HG02870 (cell line): ENCODE measurements at regions not wholly inside any gene's neighbourhood (a gene's known extent, or its start where the extent isn't known, plus 50 kb on each side); places are given as distances from the start of the nearest gene placed in this dataset.
"Not testable (repeated sequence)": the region's sequence is repeated elsewhere in the genome, so short reads cannot be mapped to it uniquely, and the experiment has no call there.

Source experiments
- ATAC-seq: cut with Tn5 transposase; IDR thresholded peaks from one replicate; pipeline ENCODE4 v1.9.1; 2021; ENCODE audit warnings: mild to moderate bottlenecking, moderate library complexity; ENCODE audit not compliant: unreplicated experiment

- no peak for ATAC-seq
These were observed 168.3 kb upstream of the TLE4 start for GRCh38 chr9:79403495-79403894.

DNA sequence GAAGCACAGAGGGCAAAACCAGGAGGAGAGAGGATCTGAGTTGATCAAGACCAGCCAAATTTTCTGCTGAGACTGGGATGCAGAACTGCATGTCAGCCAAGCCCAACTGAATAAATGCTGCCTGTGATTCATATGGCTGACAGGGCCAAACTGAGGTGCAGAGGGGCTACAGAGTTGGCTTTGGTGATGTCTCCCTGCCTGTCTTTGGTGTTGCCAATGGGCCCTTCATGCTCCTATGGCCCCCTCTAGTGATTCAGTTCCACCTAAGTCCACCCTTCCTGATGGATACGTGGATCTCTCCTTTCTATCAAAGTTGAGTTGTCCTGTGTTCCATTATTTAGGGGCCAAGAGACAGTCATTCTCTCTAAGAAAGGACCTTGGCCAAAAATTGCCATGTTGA lies 163.6 kb upstream of the TLE4 start:
- ATAC-seq: no peak

DNA sequence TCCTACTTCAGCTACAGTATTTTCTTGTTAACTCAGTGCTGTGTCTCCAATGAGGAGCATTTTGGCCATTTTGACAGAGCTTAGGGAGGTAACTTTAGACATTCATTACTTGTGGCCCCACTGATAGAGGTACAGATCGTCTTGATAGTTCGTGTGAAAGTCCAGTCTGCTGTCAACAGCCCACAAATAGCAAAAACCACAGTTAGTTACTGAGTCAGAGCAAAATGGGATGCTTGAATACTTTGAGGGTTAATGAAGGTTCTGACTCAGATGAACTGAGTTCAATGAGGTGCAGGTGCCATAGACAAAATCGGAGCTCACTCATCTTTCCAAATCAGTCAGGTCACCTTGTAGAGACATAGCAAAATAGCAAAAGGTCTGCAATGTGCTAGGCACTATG lies 163.1 kb upstream of the TLE4 start:
- ATAC-seq: peak; percentile 82

- ATAC-seq: no peak
These were observed 162.5 kb upstream of the TLE4 start for GRCh38 chr9:79409182-79409823.

GRCh38 chr9:79425840-79426239 lies 145.9 kb upstream of the TLE4 start:
- ATAC-seq: no peak

DNA sequence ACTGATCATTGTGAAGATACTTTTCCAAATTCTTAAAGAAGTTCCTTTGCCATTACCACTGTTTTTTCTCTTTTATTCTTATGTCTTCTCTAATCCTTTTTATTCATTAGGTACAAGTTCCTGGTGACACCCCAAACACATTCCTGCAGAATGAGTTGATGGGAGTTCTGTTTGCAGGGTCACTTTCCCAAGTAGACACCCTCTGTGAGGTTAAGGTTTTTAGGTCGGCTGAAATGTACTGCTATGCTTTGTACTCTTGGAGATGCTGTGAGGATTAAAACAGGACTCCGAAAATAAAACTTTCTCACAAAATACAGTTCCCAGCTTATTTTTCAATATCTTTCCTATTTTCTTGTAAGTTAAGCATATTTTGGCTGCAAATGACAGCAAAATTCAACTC lies 143.3 kb upstream of the TLE4 start:
- ATAC-seq: no peak

DNA sequence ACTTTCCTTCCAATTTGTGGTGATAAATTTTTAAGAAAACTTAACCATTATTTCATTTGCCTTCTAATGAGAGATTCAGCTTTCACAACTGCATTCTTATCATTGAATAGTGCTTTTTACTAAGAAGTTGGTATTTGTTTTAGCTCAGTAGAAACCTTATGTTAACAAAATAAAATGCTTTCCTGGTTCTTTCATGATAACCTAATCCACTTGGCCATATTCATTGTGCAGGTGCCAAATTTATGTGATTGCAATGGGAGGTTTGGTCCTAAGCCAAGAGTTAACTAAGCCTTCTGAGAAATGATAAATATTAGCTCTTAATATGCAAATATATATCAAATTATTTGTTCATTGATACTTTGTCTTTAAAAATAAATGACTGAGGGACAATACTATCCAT lies 141.1 kb upstream of the TLE4 start:
- ATAC-seq: no peak

DNA sequence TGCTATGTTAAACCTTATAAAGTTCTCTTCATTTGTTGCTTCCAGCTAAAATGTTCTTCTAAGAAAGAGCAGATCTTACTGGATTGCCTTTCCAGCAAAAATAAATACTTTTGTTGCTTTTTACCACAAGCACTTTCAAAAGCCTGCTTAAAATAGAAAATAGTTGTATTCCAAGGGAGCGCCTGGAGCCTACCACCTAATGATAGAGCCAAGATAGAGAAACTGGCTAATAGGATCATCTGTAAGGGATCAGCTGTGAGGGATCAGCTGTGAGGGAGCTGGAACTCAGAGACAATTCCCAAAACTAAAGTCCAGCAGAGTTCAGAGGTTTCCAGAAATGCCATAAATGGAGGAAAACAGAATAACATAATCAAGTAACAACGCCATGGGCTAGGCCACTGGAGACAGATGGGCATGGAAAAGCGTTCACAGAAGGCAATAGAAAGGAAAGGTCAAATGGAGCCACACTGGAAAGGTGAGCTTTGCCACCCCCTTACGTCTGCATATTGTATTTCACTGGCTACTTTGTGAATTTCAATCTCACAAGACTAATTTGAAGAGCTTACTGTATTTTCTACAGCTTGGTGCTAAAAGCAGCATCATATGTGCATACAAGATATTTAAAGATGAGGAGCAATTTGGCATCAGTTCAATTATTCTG lies 140.6 kb upstream of the TLE4 start:
- ATAC-seq: no peak

DNA sequence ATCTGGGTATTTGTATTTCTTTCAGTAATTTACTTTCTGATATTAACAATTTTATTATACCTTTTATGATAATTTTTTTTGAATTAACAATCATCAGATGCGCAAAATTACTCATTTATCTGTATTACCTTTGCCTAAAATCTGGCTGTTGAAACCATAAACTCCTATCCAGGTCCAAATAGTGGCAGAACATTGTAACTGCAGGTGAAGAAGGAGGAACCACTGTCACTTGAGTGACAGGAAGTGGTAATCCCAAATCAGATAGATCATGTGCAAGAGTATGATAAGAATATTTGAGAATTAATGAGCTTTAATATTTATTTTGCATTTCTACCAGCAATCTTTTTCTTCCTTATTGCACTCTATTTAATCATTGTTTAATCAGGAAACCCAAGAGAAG lies 139.3 kb upstream of the TLE4 start:
- no peak for ATAC-seq

- no peak for ATAC-seq
These were observed 138.1 kb upstream of the TLE4 start for GRCh38 chr9:79433703-79434102.

DNA sequence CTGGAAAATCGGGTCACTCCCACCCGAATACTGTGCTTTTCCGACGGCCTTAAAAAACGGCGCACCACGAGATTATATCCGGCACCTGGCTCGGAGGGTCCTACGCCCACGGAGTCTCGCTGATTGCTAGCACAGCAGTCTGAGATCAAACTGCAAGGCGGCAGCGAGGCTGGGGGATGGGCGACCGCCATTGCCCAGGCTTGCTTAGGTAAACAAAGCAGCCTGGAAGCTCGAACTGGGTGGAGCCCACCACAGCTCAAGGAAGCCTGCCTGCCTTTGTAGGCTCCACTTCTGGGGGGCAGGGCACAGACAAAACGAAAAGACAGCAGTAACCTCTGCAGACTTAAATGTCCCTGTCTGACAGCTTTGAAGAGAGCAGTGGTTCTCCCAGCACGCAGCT lies 132.5 kb upstream of the TLE4 start:
- ATAC-seq: not testable (repeated sequence)

GRCh38 chr9:79446523-79447307 lies 125.0 kb upstream of the TLE4 start:
- ATAC-seq: no peak

DNA sequence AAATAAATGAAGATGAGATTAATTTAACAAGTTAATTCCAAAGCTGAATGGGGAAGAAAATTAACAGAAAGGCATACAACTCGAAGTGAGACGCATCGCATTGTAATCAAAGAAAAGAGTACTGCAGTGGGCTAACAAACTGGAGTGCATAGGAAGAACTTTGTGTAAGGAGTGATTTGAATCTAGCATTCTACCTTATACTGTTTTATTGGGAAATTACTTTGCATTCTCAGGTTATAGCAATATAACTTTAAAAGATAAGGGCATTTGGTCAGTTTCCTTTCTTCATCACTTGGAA lies 124.5 kb upstream of the TLE4 start:
- ATAC-seq: no peak

- ATAC-seq: no peak
These were observed 124.0 kb upstream of the TLE4 start for GRCh38 chr9:79447762-79448161.

GRCh38 chr9:79452265-79452664 lies 119.5 kb upstream of the TLE4 start:
- ATAC-seq: no peak

- no peak for ATAC-seq
These were observed 110.1 kb upstream of the TLE4 start for GRCh38 chr9:79461712-79462111.

- no peak for ATAC-seq
These were observed 106.6 kb upstream of the TLE4 start for GRCh38 chr9:79465156-79465555.

- no peak for ATAC-seq
These were observed 102.6 kb upstream of the TLE4 start for GRCh38 chr9:79469164-79469563.

DNA sequence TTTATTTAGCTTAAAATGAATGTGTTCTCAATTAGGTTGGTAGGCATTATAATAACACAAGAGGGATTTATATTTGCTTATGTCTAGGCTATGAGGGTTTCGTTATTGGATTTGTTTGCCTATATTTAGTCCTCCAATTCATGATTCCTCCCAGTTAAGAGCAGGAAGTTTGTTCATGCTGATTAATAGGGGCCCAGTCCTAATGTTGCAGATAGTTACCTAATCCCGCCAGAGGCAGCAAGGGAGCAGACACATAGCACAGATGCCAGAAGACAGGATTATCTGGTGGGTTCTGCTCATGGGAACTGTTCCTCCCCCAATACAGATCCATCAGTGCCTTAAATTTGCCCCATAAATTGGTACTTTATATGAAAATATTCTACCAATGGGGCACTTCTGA lies 100.8 kb upstream of the TLE4 start:
- ATAC-seq: no peak

DNA sequence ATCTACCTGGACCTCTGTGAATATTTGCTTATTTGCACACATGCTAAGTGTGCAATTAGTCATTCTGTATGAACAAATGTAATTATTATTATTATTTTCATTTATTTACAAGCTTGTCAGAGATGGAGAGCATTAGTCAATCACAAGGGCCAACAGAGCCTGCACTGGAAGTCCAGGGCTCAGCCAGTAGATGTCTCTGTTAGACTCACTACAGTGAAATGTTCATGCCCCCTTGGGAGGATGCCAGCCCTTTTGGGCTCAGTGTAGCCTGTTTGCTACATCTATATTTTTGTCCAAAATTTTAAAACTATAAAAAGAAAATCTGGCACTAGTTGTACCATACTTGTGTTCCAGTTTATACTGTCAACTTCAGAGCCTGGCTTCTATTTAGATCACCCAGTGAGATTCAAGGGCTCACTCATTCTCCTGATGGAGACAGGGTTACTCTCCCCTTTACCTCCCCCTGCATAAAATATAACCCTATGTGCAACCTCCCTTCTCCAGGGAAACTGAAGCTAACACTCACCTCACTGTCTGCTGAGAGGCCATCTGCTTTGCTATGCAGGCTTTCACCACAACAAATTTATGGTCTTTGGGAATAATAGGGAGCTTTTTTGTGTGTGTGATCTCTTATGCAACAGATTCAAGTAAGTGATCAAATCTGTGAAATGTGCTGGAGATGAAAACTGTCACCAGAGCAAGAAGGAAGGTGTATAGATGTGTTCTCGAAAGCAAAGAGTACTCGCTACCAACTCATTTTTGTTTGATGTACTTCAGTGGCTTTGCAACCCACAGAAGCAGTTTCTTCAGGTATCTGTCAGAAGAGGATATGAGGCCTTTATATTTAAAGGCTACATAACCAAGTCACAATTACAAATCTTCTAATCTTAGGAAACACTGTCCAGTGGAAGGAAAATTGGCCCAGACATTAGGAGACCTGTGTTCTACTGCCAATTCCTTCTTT lies 99.9 kb upstream of the TLE4 start:
- no peak for ATAC-seq

DNA sequence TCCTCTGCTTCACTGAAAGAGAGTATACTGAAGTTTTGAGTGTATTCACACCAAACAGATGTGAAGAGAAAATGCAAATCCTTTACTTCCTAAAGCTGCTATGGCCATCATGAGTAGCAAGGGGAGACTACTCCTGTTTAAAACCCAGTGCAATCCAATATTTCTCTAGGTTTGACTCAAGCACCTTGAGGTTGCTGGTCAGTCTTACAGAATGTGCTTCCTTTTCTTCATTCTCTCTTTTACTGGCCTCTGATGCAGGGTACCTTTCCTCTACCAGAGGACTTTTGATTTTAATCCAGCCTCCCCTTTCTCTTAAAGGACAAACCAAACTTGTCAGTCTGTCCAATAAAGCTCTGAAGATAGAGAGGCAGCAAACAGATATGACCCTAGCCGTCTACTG lies 98.1 kb upstream of the TLE4 start:
- ATAC-seq: no peak
